ENCODE measurements at regions not wholly inside any gene's neighbourhood (a gene's known extent, or its start where the extent isn't known, plus 50 kb on each side); places are given as distances from the start of the nearest gene placed in this dataset.
"Not testable (repeated sequence)": the region's sequence is repeated elsewhere in the genome, so short reads cannot be mapped to it uniquely, and the experiment has no call there.

DNA sequence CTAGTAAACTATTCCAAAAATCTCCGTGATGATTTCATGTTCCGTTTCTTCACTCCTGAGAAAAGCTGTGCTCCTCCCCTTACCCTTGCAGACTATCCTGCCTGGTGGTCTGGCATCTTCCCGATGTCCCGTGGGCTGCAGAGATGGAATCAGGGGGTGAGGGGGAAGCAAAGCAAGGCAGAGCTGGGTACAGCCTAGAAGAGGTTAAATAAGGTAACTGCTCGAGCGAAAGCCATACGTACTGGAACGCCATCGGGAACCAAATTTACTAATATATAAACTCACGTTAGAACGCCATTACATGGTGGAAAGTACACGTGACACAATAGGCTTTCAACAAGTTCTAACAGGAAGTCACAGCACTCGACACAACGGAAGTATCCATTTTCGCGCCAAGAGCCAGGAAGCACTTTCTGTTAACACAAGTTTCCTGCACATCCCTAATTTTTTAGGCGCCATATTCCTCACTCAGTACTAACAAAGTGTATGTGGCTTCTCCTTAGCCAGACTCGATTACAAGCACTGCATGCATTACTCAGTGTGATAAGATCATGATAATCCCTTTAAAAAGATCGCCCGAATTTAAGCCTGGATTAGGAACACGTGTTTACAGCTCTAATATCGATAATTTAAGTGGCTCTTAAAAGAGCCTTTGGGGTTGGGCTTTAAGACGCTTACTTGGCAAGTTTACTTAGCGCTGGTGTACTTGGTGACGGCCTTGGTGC lies 101.6 kb upstream of the PRSS16 start:
- H3K27me3 ChIP-seq: no peaks in the 10 kb centered on the region
- no peaks in the 10 kb centered on the region for H3K9me3 ChIP-seq
- 0 out of 2 replicates have a peak, but pooled peaks cover 2% of the 10 kb centered on the region for H3K36me3 ChIP-seq
- peak; percentile 79 for DNase-seq
- peak overlapping the region; percentile 76 for H3K4me3 ChIP-seq

DNA sequence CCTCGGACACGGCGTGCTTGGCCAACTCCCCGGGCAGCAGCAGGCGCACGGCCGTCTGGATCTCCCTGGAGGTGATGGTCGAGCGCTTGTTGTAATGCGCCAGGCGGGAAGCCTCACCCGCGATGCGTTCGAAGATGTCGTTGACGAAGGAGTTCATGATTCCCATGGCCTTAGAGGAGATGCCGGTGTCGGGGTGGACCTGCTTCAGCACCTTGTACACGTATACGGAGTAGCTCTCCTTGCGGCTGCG lies 101.1 kb upstream of the PRSS16 start:
- not testable (repeated sequence) for H3K27me3 ChIP-seq, DNase-seq, H3K9me3 ChIP-seq, H3K36me3 ChIP-seq
- peak overlapping the region; percentile 76 for H3K4me3 ChIP-seq

DNA sequence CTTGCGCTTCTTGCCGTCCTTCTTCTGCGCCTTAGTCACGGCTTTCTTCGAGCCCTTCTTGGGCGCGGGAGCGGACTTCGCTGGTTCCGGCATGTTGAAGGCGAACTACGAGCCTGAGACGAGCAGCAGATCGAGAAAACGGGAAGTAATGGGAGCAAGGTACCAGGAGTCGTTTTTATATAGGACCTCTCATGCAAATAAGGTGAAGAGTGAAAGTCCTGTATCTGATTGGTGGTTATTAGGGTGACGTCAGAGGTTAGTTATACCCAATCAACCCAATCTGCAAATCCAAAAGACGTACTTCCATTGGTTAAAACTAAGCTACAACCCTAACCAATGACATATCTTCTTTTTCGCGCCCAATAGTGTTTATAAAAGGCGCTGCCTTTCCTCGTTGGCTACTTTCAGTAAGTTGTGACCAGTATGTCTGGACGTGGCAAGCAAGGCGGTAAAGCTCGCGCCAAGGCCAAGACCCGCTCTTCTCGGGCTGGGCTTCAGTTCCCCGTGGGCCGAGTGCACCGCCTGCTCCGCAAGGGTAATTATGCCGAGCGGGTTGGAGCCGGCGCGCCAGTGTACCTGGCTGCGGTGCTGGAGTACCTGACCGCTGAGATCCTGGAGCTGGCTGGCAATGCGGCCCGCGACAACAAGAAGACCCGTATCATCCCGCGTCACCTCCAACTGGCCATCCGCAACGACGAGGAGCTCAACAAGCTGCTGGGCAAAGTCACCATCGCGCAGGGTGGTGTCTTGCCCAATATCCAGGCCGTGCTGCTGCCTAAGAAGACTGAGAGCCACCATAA lies 100.6 kb upstream of the PRSS16 start:
- peak; percentile 83 for DNase-seq
- Histone ChIP-seq H3K9me3 (no peaks in the 10 kb centered on the region), H3K36me3 (0 out of 2 replicates have a peak, but pooled peaks cover 2% of the 10 kb centered on the region), H3K27me3 (no peaks in the 10 kb centered on the region), H3K4me3 (peak overlapping the region; percentile 76)

DNA sequence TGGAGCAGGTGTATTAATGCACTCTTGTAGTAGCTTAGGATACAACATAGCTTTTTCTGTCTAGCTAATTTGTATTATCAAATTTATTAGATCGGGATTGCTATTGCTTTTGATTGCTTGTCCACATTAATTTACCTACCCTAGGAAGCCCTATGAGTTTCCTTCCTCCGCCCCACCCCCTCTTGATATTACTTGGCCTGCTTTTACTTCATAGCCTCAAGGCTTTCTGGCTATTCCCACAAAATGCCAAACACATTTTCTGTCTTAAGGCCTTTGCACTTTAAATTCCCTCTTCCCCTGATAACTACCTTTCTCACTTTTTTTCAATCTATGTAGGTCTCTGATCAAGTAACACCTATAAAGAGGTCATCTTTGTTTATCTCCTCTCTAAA lies 99.1 kb upstream of the PRSS16 start:
- no peaks in the 10 kb centered on the region for H3K27me3 ChIP-seq
- H3K4me3 ChIP-seq: no peak overlapping the region
- DNase-seq: no peak
- H3K9me3 ChIP-seq: no peaks in the 10 kb centered on the region
- H3K36me3 ChIP-seq: 0 out of 2 replicates have a peak, but pooled peaks cover 2% of the 10 kb centered on the region

DNA sequence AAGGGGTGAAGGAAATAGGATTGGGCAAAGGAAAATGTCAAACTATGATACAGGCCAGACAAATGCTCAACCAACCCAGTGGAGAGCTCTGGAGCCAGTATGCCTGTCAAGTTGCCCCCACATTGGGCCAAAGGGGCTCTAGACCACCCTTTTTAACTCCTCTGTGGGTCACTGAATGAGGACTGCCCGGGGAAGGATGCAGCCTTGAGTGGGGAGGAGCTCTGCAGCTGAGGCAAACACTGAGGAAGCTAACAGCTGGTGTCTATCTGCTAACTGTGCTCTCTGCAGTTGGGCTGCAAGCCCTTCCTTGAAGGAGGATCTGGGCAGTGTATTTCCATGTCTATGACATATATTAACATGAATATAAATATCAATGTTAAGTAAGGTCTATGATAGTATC lies 98.4 kb upstream of the PRSS16 start:
- Histone ChIP-seq H3K9me3 (no peaks in the 10 kb centered on the region), H3K27me3 (no peaks in the 10 kb centered on the region), H3K36me3 (0 out of 2 replicates have a peak, but pooled peaks cover 2% of the 10 kb centered on the region), H3K4me3 (no peak overlapping the region)
- no peak for DNase-seq

DNA sequence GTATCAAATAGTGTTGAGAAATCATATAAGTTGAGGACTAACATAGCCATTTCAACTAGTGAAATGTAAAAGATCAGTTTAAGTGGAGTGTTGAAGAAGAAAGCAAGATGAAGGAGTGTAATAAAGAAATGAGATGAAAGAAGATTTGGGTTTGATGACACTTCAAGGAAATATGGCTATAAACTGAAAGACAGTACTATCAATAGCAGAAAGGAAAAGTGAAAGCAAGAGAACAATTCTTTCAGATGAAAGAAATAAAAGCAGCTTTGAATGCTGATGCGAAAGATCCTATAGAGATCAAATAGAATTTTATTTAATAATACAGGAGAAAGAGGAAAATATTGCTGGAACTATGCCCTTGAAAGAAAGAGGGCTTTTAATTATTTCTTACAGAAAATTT lies 92.8 kb upstream of the PRSS16 start:
- H3K4me3 ChIP-seq: no peak overlapping the region
- no peaks in the 10 kb centered on the region for H3K27me3 ChIP-seq
- H3K36me3 ChIP-seq: no peaks in the 10 kb centered on the region
- H3K9me3 ChIP-seq: no peaks in the 10 kb centered on the region
- no peak for DNase-seq

DNA sequence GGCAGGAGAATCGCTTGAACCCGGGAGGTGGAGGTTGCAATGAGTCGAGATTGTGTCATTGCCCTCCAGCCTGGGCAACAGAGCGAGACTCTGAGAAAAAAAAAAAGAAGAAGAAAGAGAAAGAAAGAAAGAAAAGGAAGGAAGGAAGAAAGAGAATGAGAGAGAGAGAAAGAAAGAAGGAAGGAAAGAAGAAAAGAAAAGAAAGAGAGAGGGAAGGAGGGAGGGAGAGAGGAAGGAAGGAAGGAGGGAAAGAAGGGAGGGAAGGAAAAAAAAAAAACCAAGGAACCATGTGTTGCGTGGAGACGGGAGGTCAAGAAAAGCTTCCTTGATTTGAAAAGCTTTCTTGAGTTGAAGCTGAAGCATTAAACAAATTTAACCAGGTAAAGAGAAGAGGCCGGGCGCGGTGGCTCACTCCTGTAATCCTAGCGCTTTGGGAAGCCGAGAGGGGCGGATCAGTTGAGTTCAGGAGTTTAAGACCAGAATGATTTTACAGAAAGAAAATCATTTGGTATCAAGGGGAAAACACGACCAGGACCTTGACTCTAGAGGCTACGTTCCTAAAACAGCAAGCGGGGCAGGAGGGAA lies 90.5 kb upstream of the PRSS16 start:
- DNase-seq: no peak
- Histone ChIP-seq H3K27me3 (no peaks in the 10 kb centered on the region), H3K4me3 (peak overlapping the region; percentile 56), H3K9me3 (no peaks in the 10 kb centered on the region), H3K36me3 (no peaks in the 10 kb centered on the region)

DNA sequence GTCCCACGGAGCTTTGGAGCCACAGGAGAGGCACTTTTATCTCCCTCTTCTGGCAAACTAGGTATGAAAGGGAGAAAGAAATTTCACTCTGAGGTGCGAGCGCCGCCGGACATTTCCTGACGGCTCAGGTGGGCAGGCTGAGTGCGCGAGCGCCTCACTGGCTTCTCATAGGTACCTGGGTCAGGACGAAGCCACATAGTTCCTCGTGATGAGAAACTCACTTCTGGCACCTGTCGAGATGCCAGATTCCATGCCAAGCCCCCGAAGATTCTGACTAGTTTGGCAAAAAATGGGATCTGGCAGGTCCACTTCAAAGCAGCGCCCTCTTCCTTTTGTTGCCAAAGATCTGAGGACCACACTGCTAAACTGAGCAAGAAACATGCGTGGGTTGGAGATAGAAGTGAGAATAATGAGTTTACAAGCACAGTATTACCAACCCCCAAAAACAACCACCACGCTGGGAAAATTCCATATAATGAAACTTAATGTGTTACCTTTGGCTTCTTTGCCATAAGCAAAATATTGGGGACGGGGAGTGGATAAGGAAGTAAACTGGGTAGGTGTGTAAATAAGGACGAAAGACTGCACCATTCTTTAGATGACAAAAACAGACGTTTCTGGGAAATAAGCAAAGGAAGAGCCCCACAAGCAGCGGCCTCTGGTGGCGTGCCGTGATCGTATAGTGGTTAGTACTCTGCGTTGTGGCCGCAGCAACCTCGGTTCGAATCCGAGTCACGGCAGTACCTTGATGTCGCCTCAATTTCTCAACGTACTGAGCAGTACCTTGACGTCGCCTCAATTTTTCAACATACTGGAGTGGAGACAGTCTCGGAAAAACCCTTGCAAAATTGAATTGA lies 89.8 kb upstream of the PRSS16 start:
- Histone ChIP-seq H3K9me3 (no peaks in the 10 kb centered on the region), H3K27me3 (no peaks in the 10 kb centered on the region), H3K4me3 (peak overlapping the region; percentile 56), H3K36me3 (no peaks in the 10 kb centered on the region)
- peak; percentile 67 for DNase-seq

DNA sequence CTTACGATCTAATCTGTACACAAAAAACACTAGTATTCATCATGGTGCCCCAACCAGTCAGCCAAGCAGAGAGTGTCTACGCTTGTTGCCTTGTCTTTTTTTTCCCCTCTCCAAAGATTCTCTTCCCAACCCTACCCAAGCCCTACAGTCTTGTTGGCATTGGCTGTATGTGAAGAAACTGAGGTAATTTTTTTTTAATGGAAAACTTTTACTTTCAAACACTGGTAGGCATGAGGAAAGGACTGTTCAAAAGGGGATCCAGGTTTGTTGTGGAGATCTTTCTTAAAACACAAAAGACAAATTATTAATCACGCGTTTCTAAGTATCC lies 89.2 kb upstream of the PRSS16 start:
- H3K4me3 ChIP-seq: no peak overlapping the region; the same call in 1 of the 2 replicates

DNA sequence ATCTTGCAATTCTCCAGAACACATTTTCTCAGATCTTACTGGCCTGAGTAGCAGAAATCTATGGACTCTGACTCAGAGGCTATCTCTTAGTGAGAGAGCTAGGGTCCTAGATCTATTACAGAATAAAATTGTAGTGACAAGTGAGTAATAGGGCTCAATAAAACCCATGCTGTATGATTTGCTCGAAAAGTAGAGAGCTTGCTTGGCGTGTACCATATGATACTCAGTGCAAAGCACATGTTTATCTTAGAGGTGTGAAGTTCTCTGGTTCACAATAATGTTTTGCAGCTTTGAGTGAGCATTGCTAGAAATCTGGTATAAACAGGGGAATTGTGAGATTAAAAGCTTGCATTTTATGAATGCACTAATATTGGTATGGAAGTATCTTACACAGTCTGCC lies 87.8 kb upstream of the PRSS16 start:
- H3K4me3 ChIP-seq: no peak overlapping the region
- no peak for DNase-seq
- no peaks in the 10 kb centered on the region for H3K27me3 ChIP-seq
- H3K9me3 ChIP-seq: no peaks in the 10 kb centered on the region
- no peaks in the 10 kb centered on the region for H3K36me3 ChIP-seq

More for the DNA sequence above, 89.2 kb upstream of the PRSS16 start:
- H3K27me3 ChIP-seq: no peaks in the 10 kb centered on the region
- H3K9me3 ChIP-seq: no peaks in the 10 kb centered on the region
- no peak for DNase-seq
- H3K36me3 ChIP-seq: no peaks in the 10 kb centered on the region

DNA sequence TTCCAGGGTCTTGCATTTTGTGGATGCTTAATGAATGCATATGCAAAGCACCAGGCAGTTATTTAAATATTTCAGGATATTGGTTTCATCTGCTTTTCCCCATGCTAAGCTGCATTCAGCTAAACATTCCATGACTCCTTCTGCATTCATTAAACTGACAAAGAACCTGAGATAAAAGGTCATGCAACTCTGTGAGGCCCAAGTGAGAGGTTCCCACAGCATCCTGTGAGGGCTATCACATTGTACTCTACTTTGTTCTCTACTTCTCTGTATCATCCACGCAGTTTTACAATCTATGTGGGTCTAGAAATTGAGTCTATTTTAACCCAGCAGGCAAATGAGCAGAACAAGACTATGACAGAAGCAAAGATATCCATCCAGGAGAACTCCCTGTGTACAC lies 86.4 kb upstream of the PRSS16 start:
- Histone ChIP-seq H3K4me3 (no peak overlapping the region), H3K36me3 (no peaks in the 10 kb centered on the region), H3K9me3 (no peaks in the 10 kb centered on the region), H3K27me3 (no peaks in the 10 kb centered on the region)
- no peak for DNase-seq

DNA sequence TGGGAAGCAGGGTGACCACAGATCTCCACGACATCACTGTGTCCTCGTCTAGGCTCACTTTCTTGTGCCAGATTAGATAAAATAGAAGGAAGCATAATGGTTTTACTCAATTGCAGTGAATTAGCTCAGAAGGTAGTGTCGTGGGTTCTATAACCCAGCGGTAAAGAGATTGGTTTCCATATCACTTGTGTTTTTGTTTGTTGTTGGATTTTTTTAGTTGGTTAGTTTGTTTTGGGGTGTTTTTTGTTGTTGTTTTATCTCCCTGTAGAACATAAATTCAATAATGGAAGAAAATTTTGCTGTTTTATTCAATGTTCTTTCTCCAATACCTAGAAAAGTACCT lies 85.9 kb upstream of the PRSS16 start:
- Histone ChIP-seq H3K27me3 (no peaks in the 10 kb centered on the region), H3K9me3 (no peaks in the 10 kb centered on the region), H3K36me3 (no peaks in the 10 kb centered on the region), H3K4me3 (peak overlapping the region; percentile 35)
- DNase-seq: no peak

DNA sequence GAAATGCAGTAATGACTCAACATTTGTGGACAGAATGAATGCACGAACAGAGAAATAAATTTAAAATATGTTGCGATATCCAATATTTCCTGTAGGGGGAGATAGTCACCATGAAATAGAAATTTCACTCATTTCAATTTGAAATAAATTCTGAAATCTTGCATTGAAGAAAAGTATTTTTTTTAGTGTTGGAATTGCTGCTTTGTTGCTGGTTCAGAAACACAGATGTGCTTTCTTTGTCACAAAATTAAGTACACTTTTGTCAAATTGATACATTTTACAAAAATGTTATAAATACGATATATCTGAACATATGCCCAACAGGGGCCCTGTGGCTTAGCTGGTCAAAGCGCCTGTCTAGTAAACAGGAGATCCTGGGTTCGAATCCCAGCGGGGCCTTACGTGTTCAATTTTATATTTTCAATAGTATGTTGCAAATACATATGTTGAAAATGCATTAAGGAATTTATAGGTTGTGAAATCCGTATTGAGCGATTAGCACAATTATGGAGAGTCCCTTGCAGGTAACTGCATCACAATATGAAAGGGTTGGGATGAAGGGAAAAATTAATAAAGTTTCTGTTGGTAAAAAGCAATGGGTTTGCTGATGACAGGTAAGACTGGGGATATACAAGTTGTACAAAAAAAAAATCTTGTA lies 85.4 kb upstream of the PRSS16 start:
- Histone ChIP-seq H3K9me3 (no peaks in the 10 kb centered on the region), H3K4me3 (peak overlapping the region; percentile 35), H3K27me3 (no peaks in the 10 kb centered on the region), H3K36me3 (no peaks in the 10 kb centered on the region)
- DNase-seq: peak; percentile 45

DNA sequence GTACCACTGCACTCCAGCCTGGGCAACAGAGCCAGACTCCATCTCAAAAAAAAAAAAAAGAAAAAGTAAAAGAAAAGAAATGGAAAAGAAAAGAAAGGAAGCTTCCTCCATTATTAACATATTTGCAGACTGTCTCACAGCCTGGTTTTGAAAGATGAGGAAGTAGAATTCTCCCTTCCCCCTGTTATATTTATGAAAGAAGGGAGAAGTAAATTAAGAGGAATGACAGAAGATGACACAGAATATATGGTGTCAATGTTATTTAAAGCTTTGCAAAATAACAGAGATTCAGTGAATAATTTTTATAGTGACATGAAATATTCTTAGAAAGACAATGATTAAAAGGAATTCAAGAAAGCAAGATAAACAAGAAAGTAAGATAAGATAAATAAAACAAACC lies 83.7 kb upstream of the PRSS16 start:
- no peak for DNase-seq
- no peaks in the 10 kb centered on the region for H3K36me3 ChIP-seq
- no peaks in the 10 kb centered on the region for H3K27me3 ChIP-seq
- no peaks in the 10 kb centered on the region for H3K9me3 ChIP-seq
- no peak overlapping the region for H3K4me3 ChIP-seq

DNA sequence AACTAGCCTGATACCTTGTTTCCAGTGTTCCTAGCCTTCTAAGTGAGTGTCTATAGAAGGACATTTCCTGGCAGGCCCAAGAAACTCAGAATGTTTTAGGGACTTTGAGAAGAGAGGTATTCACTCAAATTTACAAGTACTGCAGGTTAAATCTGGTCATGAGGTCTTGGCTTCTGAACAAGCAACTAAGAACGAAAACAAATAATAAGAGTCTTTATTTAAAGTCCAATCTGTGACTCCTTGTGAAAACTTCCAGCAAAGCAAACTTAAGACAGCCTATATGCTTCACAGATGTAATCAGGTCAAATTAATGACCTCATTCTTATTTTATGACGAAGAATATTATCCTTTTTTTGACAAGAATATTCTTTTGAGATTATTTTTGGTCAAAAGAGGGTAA lies 79.4 kb upstream of the PRSS16 start:
- DNase-seq: no peak
- Histone ChIP-seq H3K36me3 (no peaks in the 10 kb centered on the region), H3K4me3 (no peak overlapping the region), H3K27me3 (no peaks in the 10 kb centered on the region), H3K9me3 (no peaks in the 10 kb centered on the region)

DNA sequence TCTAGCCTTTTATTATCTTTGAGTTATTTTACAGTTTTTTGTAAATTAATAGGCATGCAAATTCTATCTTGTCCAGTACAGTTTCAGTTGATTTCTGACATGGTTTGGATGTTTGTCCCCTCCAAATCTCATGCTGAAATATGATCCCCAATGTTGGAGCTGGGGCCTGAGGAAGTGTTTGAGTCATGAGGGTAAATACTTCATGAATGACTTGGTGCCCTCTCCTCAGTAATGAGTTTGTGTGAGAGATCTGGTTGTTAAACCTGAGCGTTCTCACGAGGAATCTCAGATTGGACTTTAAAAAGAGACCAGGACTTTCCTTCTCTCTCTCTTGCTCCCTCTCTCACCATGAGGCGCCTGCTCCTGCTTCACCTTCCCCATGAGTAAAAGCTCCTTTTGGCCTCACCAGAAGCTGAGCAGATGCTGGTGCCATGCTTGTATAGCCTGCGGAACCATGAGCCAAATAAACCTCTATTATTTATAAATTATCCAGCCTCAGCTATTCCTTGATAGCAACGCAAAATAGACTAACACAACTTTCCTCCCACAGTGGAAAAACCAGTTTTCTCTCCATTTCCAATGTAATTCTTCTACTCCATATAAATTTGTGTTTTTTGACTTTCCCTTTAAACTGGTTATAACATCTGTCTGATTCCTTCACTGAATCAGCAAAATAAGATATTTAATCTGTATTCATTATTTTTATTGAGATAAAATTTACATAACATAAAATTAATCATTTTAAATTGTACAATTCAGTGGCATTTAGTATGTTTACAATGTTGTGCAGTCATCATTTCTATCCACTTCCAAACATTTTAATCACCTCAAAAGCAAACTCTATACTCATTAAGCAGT lies 78.7 kb upstream of the PRSS16 start:
- DNase-seq: no peak
- H3K4me3 ChIP-seq: no peak overlapping the region
- H3K36me3 ChIP-seq: no peaks in the 10 kb centered on the region
- H3K27me3 ChIP-seq: no peaks in the 10 kb centered on the region
- no peaks in the 10 kb centered on the region for H3K9me3 ChIP-seq

Measured in MG63 (cell line).